Ectodermal cell (in vitro differentiated cells): ENCODE measurements at regions not wholly inside any gene's neighbourhood (a gene's known extent, or its start where the extent isn't known, plus 50 kb on each side); places are given as distances from the start of the nearest gene placed in this dataset.

Experiments used
- H3K27ac ChIP-seq: 2 replicates; pipeline ENCODE4 v1.7.0; 2013; ENCODE audit warnings: mild to moderate bottlenecking, low read depth, low read length; ENCODE audit not compliant: insufficient read depth, poor library complexity, severe bottlenecking
- H3K27me3 ChIP-seq: 2 replicates; pipeline ENCODE4 v1.7.0; 2013; ENCODE audit warnings: mild to moderate bottlenecking, low read length; ENCODE audit not compliant: insufficient read depth, control insufficient read depth, poor library complexity, severe bottlenecking
- H3K36me3 ChIP-seq: one replicate; pipeline ENCODE4 v1.7.0; 2013; ENCODE audit warnings: low read length; ENCODE audit not compliant: control insufficient read depth, insufficient read depth
- H3K4me1 ChIP-seq: one replicate; pipeline ENCODE4 v1.7.0; 2013; ENCODE audit warnings: low read length; ENCODE audit not compliant: control insufficient read depth, insufficient read depth
- H3K4me3 ChIP-seq: 2 replicates; pipeline ENCODE4 v1.7.0; 2013; ENCODE audit warnings: low read depth, low read length, control low read depth; ENCODE audit not compliant: insufficient read depth
- H3K9me3 ChIP-seq: 2 replicates; pipeline ENCODE4 v1.7.0; 2013; ENCODE audit warnings: mild to moderate bottlenecking, low read length, moderate library complexity; ENCODE audit not compliant: control insufficient read depth
- WGBS, 2 experiments: methylation state at CpG; one replicate each; pipeline ENCODE4 v1.1.7; 2013; ENCODE audit warnings: missing lambda C conversion rate in 2 of 2; 5-methylcytosine and 5-hydroxymethylcytosine counted together

DNA sequence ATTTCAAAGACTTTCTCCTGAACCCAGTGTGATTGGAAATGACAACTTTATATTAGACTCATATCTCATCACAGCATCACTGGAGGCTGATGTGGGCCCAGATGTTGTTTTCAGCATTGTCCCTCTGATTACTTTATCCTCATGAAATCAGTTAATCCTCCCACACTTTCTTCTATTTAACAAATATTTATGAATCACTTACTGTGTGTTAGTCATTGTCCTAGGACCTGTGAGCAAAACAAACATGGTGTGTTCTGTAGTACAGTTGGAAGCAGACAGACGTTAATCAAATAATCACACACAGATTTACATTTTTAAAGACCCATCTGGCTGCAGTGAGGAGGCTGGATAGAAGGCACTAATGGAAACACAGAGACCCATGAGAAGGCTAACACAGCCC lies 383.7 kb downstream of the PRDM2 start:
- Histone ChIP-seq H3K36me3 (no peaks in the 10 kb centered on the region), H3K9me3 (no peaks in the 10 kb centered on the region), H3K4me3 (no peak overlapping the region), H3K4me1 (no peaks in the 10 kb centered on the region), H3K27ac (no peak overlapping the region), H3K27me3 (no peaks in the 10 kb centered on the region)
- 86% methylated on average over 1 of the region's 1 CpG; no CpG with 5 or more reads in 1 of the 2 experiments for WGBS, 2 experiments

DNA sequence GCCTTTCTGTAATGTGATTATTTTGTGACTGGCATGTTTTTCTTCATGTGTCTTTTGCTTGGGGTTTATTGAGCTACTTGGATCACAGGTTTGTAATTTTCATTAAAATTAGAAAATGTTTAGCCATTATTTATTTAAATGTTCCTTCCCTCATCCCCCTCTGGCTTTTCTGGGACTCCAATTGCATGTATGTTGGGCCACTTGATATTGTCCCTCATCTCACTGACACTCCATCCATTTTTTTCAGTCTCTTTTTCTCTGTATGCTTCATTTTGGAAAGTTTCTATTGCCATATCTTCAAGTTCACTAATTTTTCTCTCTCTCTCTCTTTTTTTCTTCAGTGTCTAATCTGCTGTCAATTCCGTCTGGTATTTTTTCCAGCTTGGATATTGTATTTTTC lies 390.1 kb downstream of the PRDM2 start:
- no peaks in the 10 kb centered on the region for H3K4me1 ChIP-seq
- H3K27ac ChIP-seq, result no peak overlapping the region
- H3K27me3 ChIP-seq, result no peaks in the 10 kb centered on the region
- no peaks in the 10 kb centered on the region for H3K36me3 ChIP-seq
- WGBS, 2 experiments, result 85% methylated on average over 1 of the region's 1 CpG; no CpG with 5 or more reads in 1 of the 2 experiments
- no peak overlapping the region for H3K4me3 ChIP-seq
- no peaks in the 10 kb centered on the region for H3K9me3 ChIP-seq

DNA sequence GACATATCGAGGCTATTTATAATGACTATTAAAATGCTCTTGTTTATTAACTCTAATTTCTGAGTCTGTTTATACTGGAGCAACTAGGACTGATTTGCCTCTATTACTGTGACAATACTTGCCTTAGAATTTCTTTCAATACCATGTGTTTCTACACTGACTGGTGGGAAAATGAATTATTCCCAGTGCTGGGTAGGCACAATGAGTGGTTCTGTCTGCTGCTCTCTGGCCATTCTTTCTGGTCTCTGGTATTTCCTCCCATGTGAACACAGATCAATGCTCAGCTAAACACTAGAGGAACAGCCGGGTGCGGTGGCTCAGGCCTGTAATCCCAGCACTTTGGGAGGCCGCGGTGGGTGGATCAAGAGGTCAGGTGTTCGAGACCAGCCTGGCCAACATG lies 390.5 kb downstream of the PRDM2 start:
- WGBS, 2 experiments, result 92 to 96% methylated on average over 5 of the region's 6 CpGs
- H3K36me3 ChIP-seq, result no peaks in the 10 kb centered on the region

DNA sequence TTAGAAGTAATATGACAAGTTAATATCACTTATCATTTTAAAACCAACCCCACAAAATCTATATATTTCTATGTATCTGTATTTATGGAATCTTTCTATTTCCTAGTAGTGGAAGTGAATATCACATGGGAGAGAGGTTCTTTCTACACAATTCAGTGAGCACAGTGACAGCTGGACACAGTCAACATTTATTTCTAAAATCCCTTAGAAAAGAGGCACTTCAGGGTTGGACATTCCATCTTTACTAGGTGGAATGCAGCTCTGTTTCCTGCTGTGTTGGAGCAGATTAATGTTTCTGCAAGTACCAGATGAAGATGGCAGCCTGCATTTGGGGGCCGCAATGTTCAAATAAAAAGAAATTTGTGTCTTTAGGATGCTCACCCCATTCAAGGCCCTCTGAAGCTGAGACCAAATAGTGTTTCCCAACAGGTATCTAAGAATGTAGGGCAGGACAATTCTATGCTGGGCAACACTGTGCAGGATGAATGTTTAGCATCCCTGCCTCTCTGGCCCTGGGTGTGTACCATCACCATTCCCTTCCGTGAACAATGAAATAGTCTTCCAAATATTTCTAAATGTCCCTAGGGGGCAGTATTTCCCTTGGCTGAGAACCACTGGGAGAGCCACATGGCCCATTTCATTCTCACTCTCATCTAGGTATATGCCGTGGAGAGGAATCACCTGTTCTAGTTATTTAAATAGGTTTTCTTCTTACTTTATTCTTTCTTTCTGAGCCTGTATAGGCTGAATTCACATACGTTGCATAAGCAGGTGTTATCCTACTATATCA lies 394.8 kb downstream of the PRDM2 start:
- Histone ChIP-seq H3K27me3 (no peaks in the 10 kb centered on the region), H3K4me1 (no peaks in the 10 kb centered on the region), H3K36me3 (no peaks in the 10 kb centered on the region), H3K4me3 (no peak overlapping the region), H3K9me3 (no peaks in the 10 kb centered on the region), H3K27ac (no peak overlapping the region)
- WGBS, 2 experiments, result 83 to 85% methylated on average over 4 of the region's 4 CpGs

More for the DNA sequence above, 390.5 kb downstream of the PRDM2 start:
- no peaks in the 10 kb centered on the region for H3K4me1 ChIP-seq
- H3K9me3 ChIP-seq, result no peaks in the 10 kb centered on the region
- no peaks in the 10 kb centered on the region for H3K27me3 ChIP-seq
- H3K4me3 ChIP-seq, result no peak overlapping the region
- no peak overlapping the region for H3K27ac ChIP-seq

DNA sequence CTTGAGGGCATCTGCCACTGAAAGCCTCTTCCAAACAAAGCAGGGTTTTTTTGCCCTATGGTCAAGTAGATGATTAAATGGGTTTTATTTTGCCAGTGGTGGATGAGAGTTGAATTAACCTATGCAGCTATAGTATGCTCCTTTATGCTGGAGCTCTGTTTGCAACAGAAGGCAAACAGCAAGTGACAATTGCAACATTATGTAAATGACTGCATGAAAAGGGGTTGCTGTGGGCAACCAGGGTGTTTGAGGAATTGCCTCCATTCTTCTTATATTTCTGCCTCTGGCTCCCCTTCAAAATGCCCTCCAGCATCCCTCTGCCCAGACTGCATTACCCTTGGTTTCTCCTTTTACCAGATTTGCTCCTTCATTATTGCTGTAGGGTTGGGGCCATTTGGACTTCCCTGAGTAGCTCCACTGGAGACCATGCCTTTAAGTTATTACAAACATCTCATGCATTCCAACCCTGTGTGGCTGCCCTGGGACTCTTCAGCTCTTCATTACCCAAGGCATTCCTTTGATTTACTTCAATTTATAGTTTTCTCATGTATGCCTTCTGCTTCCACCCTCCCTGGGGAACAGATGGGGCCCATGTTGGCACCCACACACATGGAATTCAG lies 398.4 kb downstream of the PRDM2 start:
- Histone ChIP-seq H3K9me3 (no peaks in the 10 kb centered on the region), H3K4me1 (no peaks in the 10 kb centered on the region), H3K4me3 (no peak overlapping the region), H3K27ac (no peak overlapping the region), H3K27me3 (no peaks in the 10 kb centered on the region), H3K36me3 (no peaks in the 10 kb centered on the region)

DNA sequence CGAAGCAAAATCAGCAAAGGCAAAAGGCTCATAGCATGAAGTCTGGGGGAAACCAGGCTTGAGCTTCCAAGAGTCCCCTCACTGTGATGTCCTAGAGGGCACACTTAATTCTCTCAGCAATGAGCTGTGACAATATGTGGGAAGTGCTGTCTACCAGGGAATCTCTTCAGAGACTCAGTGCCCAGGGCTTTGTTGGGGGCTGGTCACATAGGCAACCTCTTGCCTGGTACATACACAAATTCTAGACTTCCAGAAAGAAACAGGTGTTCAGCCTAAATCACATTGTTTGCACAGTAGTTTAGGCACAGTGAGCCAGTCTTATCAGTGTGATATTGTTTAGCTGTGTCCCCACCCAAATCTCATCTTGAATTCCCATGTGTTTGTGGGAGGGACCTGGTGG lies 400.5 kb downstream of the PRDM2 start:
- WGBS, 2 experiments, result 97% methylated on average over 1 of the region's 1 CpG
- Histone ChIP-seq H3K27ac (no peak overlapping the region), H3K36me3 (no peaks in the 10 kb centered on the region), H3K9me3 (no peaks in the 10 kb centered on the region), H3K27me3 (no peaks in the 10 kb centered on the region), H3K4me1 (no peaks in the 10 kb centered on the region), H3K4me3 (no peak overlapping the region)

DNA sequence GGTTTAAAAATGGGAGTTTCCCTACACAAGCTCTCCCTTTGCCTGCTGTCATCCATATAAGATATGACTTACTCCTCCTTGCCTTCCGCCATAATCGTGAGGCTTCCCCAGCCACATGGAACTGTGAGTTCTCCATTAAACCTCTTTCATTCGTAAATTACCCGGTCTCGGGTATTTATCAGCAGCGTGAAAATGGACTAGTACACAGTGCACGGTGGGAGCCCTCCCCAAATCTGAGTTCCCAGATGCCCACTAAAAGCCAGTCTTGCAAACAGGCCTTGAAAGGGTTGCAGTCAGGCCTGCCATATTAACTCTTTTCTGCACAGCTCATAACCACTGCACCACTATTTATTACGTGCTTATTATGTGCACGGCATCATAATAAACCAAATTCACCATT lies 400.9 kb downstream of the PRDM2 start:
- Histone ChIP-seq H3K36me3 (no peaks in the 10 kb centered on the region), H3K4me3 (no peak overlapping the region), H3K9me3 (no peaks in the 10 kb centered on the region), H3K27ac (no peak overlapping the region), H3K4me1 (no peaks in the 10 kb centered on the region), H3K27me3 (no peaks in the 10 kb centered on the region)
- WGBS, 2 experiments, result 90 to 96% methylated on average over 9 of the region's 9 CpGs

DNA sequence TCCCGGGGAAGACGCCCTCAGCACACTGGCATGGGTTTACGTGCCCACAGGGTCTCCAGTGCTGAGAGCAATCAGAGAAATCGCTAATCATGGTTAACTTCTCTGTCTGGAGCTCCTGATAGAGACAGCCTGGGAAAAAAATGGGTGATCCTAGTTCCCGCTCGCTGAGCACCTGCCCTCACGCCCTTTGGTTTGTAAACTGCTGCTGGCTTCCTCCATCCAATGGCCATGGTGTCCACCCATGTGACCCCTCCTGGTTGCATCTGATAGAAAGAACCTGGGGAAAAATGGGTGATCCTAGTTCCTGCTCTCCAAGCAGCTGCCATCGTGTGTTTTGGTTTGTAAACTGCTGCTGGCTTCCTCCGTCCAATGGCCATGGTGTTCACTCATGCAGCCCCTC lies 402.2 kb downstream of the PRDM2 start:
- H3K4me3 ChIP-seq, result no peak overlapping the region
- 92% methylated on average over 9 of the region's 9 CpGs for WGBS, 2 experiments
- no peaks in the 10 kb centered on the region for H3K27me3 ChIP-seq
- H3K9me3 ChIP-seq, result no peaks in the 10 kb centered on the region
- H3K27ac ChIP-seq, result no peak overlapping the region
- H3K36me3 ChIP-seq, result no peaks in the 10 kb centered on the region
- H3K4me1 ChIP-seq, result no peaks in the 10 kb centered on the region

DNA sequence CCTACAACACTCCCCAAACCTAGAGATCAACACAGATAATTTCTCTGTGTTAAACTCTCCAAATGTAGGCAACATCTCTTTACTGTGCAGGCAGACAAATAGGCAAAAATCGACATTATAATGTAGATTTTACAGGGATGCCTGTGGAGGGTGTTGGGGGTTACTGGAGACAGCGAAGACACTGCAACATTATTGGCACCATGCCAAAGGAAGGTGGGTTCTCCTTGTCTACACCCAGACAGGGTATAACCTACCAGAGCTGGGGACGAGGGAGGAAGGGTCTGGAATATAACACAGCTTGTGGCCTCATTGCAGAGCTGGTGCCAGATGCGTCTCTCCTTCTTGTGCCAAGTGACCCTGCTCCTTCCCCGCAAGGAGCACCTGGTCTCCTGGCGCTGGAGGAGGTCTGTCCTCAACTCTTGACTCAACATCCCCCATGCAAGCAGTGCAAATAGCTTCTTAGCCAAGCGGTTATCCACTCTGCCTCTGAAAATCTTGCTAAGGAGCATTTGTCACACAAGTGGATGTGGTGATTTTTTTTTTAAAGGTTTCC lies 404.0 kb downstream of the PRDM2 start:
- Histone ChIP-seq H3K27me3 (no peaks in the 10 kb centered on the region), H3K4me1 (no peaks in the 10 kb centered on the region), H3K9me3 (no peaks in the 10 kb centered on the region), H3K4me3 (no peak overlapping the region), H3K27ac (no peak overlapping the region), H3K36me3 (no peaks in the 10 kb centered on the region)
- WGBS, 2 experiments, result 94% methylated on average over 7 of the region's 7 CpGs

DNA sequence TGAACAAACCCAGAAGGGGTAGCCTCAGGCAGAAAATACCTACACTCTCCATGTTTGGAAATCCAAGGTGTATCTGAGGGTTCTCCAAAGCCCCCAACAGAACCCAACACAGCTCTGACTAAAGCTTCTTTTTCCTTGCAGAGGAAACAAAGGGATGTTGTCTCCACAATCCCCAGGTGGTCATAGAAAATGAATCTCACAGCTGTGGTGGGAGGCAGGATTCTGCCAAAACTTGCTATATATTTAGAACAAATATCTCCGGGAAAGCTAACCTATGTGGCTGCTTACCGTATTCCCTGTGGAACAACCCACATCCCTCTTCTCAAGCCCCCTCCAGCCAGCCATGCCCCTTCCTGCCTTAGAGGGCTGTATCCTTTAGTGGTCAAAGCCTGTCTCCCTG lies 406.1 kb downstream of the PRDM2 start:
- Histone ChIP-seq H3K9me3 (no peaks in the 10 kb centered on the region), H3K4me1 (no peaks in the 10 kb centered on the region), H3K27ac (no peak overlapping the region), H3K36me3 (no peaks in the 10 kb centered on the region), H3K27me3 (no peaks in the 10 kb centered on the region), H3K4me3 (no peak overlapping the region)
- WGBS, 2 experiments, result 89 to 91% methylated on average over 2 of the region's 2 CpGs
